Neural progenitor cell (in vitro differentiated cells): ENCODE measurements at regions not wholly inside any gene's neighbourhood (a gene's known extent, or its start where the extent isn't known, plus 50 kb on each side); places are given as distances from the start of the nearest gene placed in this dataset.
"Not testable (repeated sequence)": the region's sequence is repeated elsewhere in the genome, so short reads cannot be mapped to it uniquely, and the experiment has no call there.

Source experiments
- DNase-seq: peaks from one replicate; pipeline ENCODE4 v3.0.0-alpha.2; 2016; ENCODE audit warnings: low spot score
- H2AFZ ChIP-seq: fragments of 200-600 bp; sonication (generic); replicated peaks from 2 replicates; pipeline ENCODE4 v1.6.1; 2016; ENCODE audit warnings: antibody characterized with exemption
- H3F3A ChIP-seq: fragments of 200-600 bp; sonication (generic); 2 replicates; pipeline ENCODE4 v1.6.1; 2016; ENCODE audit warnings: antibody characterized with exemption, low read depth
- H3K27ac ChIP-seq: fragments of 200-600 bp; sonication (generic); 2 replicates; pipeline ENCODE4 v1.5.1; 2016; ENCODE audit warnings: mild to moderate bottlenecking
- H3K27me3 ChIP-seq: fragments of 200-600 bp; sonication (generic); 2 replicates; pipeline ENCODE4 v1.6.1; 2016; ENCODE audit warnings: mild to moderate bottlenecking, moderate library complexity
- H3K36me3 ChIP-seq: fragments of 200-600 bp; sonication (generic); 2 replicates; pipeline ENCODE4 v1.5.1; 2016
- H3K4me1 ChIP-seq: fragments of 200-600 bp; sonication (generic); 2 replicates; pipeline ENCODE4 v1.6.1; 2016; ENCODE audit warnings: mixed run types
- H3K4me2 ChIP-seq: fragments of 200-600 bp; sonication (generic); 2 replicates; pipeline ENCODE4 v1.6.1; 2016
- H3K4me3 ChIP-seq: fragments of 200-600 bp; sonication (generic); 2 replicates; pipeline ENCODE4 v1.5.1; 2016
- H3K79me2 ChIP-seq: fragments of 200-600 bp; sonication (generic); 2 replicates; pipeline ENCODE4 v1.6.1; 2016; ENCODE audit warnings: low read depth
- H3K9ac ChIP-seq: fragments of 200-600 bp; sonication (generic); 2 replicates; pipeline ENCODE4 v1.6.1; 2016
- H3K9me3 ChIP-seq: fragments of 200-600 bp; sonication (generic); 2 replicates; pipeline ENCODE4 v1.5.1; 2016; ENCODE audit warnings: low read depth
- H4K20me1 ChIP-seq: fragments of 200-600 bp; sonication (generic); 2 replicates; pipeline ENCODE4 v1.6.1; 2016; ENCODE audit warnings: low read depth
- H3K27ac Mint-ChIP-seq: 3 replicates; pipeline ENCODE4 v1.8.0; 2021; ENCODE audit warnings: mixed read lengths
- H3K27me3 Mint-ChIP-seq: 2 replicates; pipeline ENCODE4 v1.8.0; 2022; ENCODE audit warnings: low read depth, mild to moderate bottlenecking, inconsistent platforms, moderate library complexity, mixed read lengths; ENCODE audit not compliant: insufficient read depth
- H3K36me3 Mint-ChIP-seq: 3 replicates; pipeline ENCODE4 v1.8.0; 2021; ENCODE audit warnings: mixed read lengths
- H3K4me1 Mint-ChIP-seq: 3 replicates; pipeline ENCODE4 v1.8.0; 2021; ENCODE audit warnings: mixed read lengths
- H3K4me3 Mint-ChIP-seq: 3 replicates; pipeline ENCODE4 v1.8.0; 2021; ENCODE audit warnings: mild to moderate bottlenecking, moderate library complexity, mixed read lengths
- H3K9me3 Mint-ChIP-seq: 3 replicates; pipeline ENCODE4 v1.8.0; 2020; ENCODE audit warnings: mixed read lengths
- EZH2 ChIP-seq: fragments of 200-600 bp; sonication (generic); IDR thresholded peaks from 2 replicates; pipeline ENCODE4 v1.6.1; 2017; ENCODE audit warnings: antibody characterized with exemption, mild to moderate bottlenecking, moderate library complexity
- EZH2phosphoT487 ChIP-seq: fragments of 200-600 bp; sonication (generic); IDR thresholded peaks from 2 replicates; pipeline ENCODE4 v1.6.1; 2017; ENCODE audit warnings: antibody characterized with exemption
- TF ChIP-seq, protein P1 (sequence below): fragments of 200-600 bp; sonication (generic); IDR thresholded peaks from 2 replicates; pipeline ENCODE4 v1.5.1; 2017; ENCODE audit warnings: antibody characterized with exemption, mild to moderate bottlenecking

DNA sequence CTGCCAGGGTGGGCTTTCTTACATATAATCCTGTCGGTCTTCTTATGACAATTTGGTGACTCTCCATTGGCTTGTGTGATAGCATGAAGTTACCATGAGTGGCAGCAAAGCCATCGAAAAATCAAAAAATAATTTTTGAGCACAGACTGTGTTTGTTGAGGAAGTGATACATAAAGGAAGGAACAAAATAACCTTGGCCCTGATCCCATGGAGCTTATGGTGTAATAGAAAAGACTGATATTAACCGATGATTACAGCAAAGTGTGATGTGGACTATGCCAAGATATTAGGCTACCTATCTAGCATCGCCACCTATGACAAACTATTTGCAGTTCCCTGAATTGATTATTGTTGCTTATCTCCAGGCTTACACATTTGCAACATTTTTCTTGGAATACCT lies 383.2 kb downstream of the AEBP2 start:
- no peaks in the 10 kb centered on the region for H3K36me3 ChIP-seq
- Mint-ChIP-seq H3K27me3 (no peaks in the 10 kb centered on the region), H3K9me3 (peaks cover 8% of the 10 kb centered on the region), H3K36me3 (no peaks in the 10 kb centered on the region), H3K4me3 (no peak overlapping the region), H3K27ac (no peak overlapping the region), H3K4me1 (no peaks in the 10 kb centered on the region)
- no peaks in the 10 kb centered on the region for H3F3A ChIP-seq
- no peaks in the 10 kb centered on the region for H3K79me2 ChIP-seq
- no peaks in the 10 kb centered on the region for H3K4me1 ChIP-seq
- H3K4me3 ChIP-seq: no peak overlapping the region
- no peak overlapping the region for H3K9ac ChIP-seq
- no peaks in the 10 kb centered on the region for H3K9me3 ChIP-seq
- H4K20me1 ChIP-seq: no peaks in the 10 kb centered on the region
- no peak overlapping the region for H2AFZ ChIP-seq
- H3K27ac ChIP-seq: no peak overlapping the region
- no peak overlapping the region for H3K4me2 ChIP-seq
- no peaks in the 10 kb centered on the region for H3K27me3 ChIP-seq
- no peak for DNase-seq
- TF ChIP-seq, protein P1, sequence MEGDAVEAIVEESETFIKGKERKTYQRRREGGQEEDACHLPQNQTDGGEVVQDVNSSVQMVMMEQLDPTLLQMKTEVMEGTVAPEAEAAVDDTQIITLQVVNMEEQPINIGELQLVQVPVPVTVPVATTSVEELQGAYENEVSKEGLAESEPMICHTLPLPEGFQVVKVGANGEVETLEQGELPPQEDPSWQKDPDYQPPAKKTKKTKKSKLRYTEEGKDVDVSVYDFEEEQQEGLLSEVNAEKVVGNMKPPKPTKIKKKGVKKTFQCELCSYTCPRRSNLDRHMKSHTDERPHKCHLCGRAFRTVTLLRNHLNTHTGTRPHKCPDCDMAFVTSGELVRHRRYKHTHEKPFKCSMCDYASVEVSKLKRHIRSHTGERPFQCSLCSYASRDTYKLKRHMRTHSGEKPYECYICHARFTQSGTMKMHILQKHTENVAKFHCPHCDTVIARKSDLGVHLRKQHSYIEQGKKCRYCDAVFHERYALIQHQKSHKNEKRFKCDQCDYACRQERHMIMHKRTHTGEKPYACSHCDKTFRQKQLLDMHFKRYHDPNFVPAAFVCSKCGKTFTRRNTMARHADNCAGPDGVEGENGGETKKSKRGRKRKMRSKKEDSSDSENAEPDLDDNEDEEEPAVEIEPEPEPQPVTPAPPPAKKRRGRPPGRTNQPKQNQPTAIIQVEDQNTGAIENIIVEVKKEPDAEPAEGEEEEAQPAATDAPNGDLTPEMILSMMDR: no peak
- no peak for TF ChIP-seq EZH2
- TF ChIP-seq EZH2phosphoT487: no peak

DNA sequence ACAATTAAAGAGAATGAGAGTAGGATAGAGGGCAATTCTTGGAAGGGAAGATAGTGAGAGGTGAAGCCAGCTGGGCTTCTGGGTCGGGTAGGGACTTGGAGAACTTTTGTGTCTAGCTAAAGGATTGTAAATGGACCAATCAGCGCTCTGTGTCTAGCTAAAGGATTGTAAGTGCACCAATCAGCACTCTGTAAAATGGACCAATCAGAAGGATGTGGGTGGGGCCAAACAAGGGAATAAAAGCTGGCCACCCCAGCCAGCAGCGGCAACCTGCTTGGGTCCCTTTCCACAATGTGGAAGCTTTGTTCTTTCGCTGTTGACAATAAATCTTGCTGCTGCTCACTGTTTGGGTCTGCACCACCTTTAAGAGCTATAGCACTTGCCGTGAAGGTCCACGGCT lies 384.0 kb downstream of the AEBP2 start:
- H3K9ac ChIP-seq, H3K9me3 Mint-ChIP-seq, H3K4me1 Mint-ChIP-seq, H3K27me3 Mint-ChIP-seq, H3K4me2 ChIP-seq, H3K27me3 ChIP-seq, H3K9me3 ChIP-seq, H3K27ac Mint-ChIP-seq, H2AFZ ChIP-seq, H3K36me3 Mint-ChIP-seq, H3K4me1 ChIP-seq, H4K20me1 ChIP-seq, H3K27ac ChIP-seq, H3K79me2 ChIP-seq, H3K4me3 ChIP-seq, H3F3A ChIP-seq, H3K36me3 ChIP-seq, H3K4me3 Mint-ChIP-seq, DNase-seq: not testable (repeated sequence)

DNA sequence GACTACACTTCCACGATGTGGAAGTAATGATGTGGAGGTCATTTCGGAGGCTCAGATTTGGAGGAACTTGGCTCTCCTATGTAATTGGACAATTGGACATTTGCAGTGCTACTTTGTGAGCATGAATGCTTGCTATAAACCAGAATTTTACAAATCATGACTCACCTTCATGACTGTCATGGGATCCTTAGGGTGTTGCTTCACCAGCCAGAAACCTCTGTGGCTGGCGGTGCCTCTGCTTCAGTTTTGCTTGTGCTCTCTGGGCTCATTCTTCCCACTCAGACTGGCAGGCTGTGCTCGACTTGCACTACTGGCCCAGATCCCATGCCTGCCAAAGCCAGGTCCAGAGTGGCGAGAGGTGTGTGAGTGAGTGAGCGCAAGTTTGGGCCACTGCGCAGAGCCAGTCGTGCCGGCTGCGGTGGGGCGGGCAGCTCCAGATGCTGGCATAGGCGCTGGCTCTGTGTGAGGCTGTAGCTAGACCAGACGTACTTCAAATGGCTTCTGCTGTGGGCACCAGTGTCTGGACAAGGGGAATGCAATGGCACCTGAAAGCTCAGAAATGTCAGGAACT lies 387.8 kb downstream of the AEBP2 start:
- no peaks in the 10 kb centered on the region for H3K36me3 ChIP-seq
- no peaks in the 10 kb centered on the region for H3K79me2 ChIP-seq
- DNase-seq: no peak
- no peaks in the 10 kb centered on the region for H3K9me3 ChIP-seq
- no peak overlapping the region for H3K4me2 ChIP-seq
- no peak overlapping the region for H2AFZ ChIP-seq
- H3K4me3 Mint-ChIP-seq: no peak overlapping the region
- no peak overlapping the region for H3K9ac ChIP-seq
- H3K4me1 Mint-ChIP-seq: no peaks in the 10 kb centered on the region
- H4K20me1 ChIP-seq: no peaks in the 10 kb centered on the region
- TF ChIP-seq EZH2phosphoT487 (no peak), EZH2 (no peak)
- TF ChIP-seq, protein P1: no peak
- H3K27ac Mint-ChIP-seq: no peak overlapping the region
- H3F3A ChIP-seq: no peaks in the 10 kb centered on the region
- H3K9me3 Mint-ChIP-seq: peaks cover 8% of the 10 kb centered on the region
- no peak overlapping the region for H3K27ac ChIP-seq
- H3K4me3 ChIP-seq: no peak overlapping the region
- no peaks in the 10 kb centered on the region for H3K36me3 Mint-ChIP-seq
- no peaks in the 10 kb centered on the region for H3K27me3 ChIP-seq
- no peaks in the 10 kb centered on the region for H3K4me1 ChIP-seq
- no peaks in the 10 kb centered on the region for H3K27me3 Mint-ChIP-seq

DNA sequence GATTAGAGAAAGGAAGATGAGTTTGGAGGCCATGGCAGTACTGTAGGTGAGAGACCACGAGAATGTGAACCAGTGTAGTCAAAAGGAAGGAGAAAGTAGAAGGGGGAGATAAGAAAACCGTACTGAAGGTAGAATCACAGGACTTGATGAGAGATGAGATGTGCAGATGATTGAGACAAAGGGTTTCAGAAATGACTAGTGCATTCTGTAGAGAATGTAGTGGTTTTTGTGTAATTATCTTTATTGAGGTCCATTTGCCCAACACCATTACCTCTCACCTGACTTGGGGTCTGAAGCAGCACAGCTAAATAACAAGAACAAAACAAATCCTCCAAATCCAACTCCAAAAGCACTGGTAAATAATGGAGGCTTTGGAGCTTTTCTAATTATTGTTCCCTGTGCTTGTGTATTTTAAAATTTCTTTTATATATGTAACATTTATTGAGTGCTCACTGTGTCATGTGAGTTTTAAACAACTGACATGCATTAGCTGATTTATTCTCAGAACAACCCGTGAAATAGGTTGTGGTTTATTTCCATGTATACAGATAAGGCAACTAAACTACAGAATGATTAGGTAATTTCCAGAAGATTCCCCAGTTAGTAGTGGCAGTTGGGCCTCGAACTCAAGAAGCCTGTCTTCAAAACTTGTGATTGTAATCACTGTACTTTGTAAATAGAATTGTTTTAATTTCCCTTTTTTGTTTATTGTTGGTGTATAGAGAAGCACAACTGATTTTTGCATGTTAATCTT lies 390.0 kb downstream of the AEBP2 start:
- Histone ChIP-seq H3K27ac (no peak overlapping the region), H4K20me1 (no peaks in the 10 kb centered on the region), H3K9ac (no peak overlapping the region), H3K9me3 (no peaks in the 10 kb centered on the region), H3F3A (no peaks in the 10 kb centered on the region), H3K4me1 (no peaks in the 10 kb centered on the region), H3K4me3 (no peak overlapping the region), H3K4me2 (no peak overlapping the region), H2AFZ (no peak overlapping the region), H3K27me3 (no peaks in the 10 kb centered on the region), H3K79me2 (no peaks in the 10 kb centered on the region), H3K36me3 (no peaks in the 10 kb centered on the region)
- peaks cover 8% of the 10 kb centered on the region for H3K9me3 Mint-ChIP-seq
- H3K27ac Mint-ChIP-seq: no peak overlapping the region
- DNase-seq: no peak
- no peak overlapping the region for H3K4me3 Mint-ChIP-seq
- H3K4me1 Mint-ChIP-seq: no peaks in the 10 kb centered on the region
- no peaks in the 10 kb centered on the region for H3K36me3 Mint-ChIP-seq
- no peaks in the 10 kb centered on the region for H3K27me3 Mint-ChIP-seq
- TF ChIP-seq, protein P1: no peak
- TF ChIP-seq EZH2 (no peak), EZH2phosphoT487 (no peak)
